HG03342 (cell line): ENCODE measurements at regions not wholly inside any gene's neighbourhood (a gene's known extent, or its start where the extent isn't known, plus 50 kb on each side); places are given as distances from the start of the nearest gene placed in this dataset.

Experiments used
- ATAC-seq: cut with Tn5 transposase; IDR thresholded peaks from one replicate; pipeline ENCODE4 v1.9.1; 2021; ENCODE audit warnings: mild to moderate bottlenecking, moderate library complexity; ENCODE audit not compliant: unreplicated experiment

GRCh38 chr15:31801152-31801551 is 229.2 kb upstream of the CHRNA7 start:
- ATAC-seq = no peak

- ATAC-seq = no peak
Measured at GRCh38 chr15:31802761-31803160, 227.6 kb upstream of the CHRNA7 start.

- peak; percentile 37 for ATAC-seq
Measured at GRCh38 chr15:31803388-31803884, 226.9 kb upstream of the CHRNA7 start.

GRCh38 chr15:31805090-31805662 is 225.1 kb upstream of the CHRNA7 start:
- ATAC-seq = no peak

- ATAC-seq = no peak
Measured at GRCh38 chr15:31806106-31806505, 224.2 kb upstream of the CHRNA7 start.

- no peak for ATAC-seq
Measured at GRCh38 chr15:31811641-31812040, 218.7 kb upstream of the CHRNA7 start.

GRCh38 chr15:31814082-31814481 is 216.2 kb upstream of the CHRNA7 start:
- ATAC-seq = no peak

- no peak for ATAC-seq
Measured at GRCh38 chr15:31815411-31816155, 214.7 kb upstream of the CHRNA7 start.

GRCh38 chr15:31822463-31822862 is 207.9 kb upstream of the CHRNA7 start:
- no peak for ATAC-seq

GRCh38 chr15:31824024-31824423 is 206.3 kb upstream of the CHRNA7 start:
- ATAC-seq = no peak

GRCh38 chr15:31828594-31828993 is 201.7 kb upstream of the CHRNA7 start:
- no peak for ATAC-seq

GRCh38 chr15:31830591-31830990 is 199.7 kb upstream of the CHRNA7 start:
- ATAC-seq = no peak

GRCh38 chr15:31831596-31831995 is 198.7 kb upstream of the CHRNA7 start:
- no peak for ATAC-seq

GRCh38 chr15:31834654-31835053 is 195.7 kb upstream of the CHRNA7 start:
- ATAC-seq = no peak

- ATAC-seq = no peak
Measured at GRCh38 chr15:31839388-31839787, 190.9 kb upstream of the CHRNA7 start.

- no peak for ATAC-seq
Measured at GRCh38 chr15:31840849-31841476, 189.4 kb upstream of the CHRNA7 start.

- no peak for ATAC-seq
Measured at GRCh38 chr15:31842532-31843195, 187.7 kb upstream of the CHRNA7 start.

- no peak for ATAC-seq
Measured at GRCh38 chr15:31843426-31844055, 186.8 kb upstream of the CHRNA7 start.

GRCh38 chr15:31845791-31846190 is 184.5 kb upstream of the CHRNA7 start:
- no peak for ATAC-seq

- no peak for ATAC-seq
Measured at GRCh38 chr15:31847961-31848360, 182.4 kb upstream of the CHRNA7 start.

- no peak for ATAC-seq
Measured at GRCh38 chr15:31848621-31849020, 181.7 kb upstream of the CHRNA7 start.
